OCI-LY7 (cell line): ENCODE measurements at regions not wholly inside any gene's neighbourhood (a gene's known extent, or its start where the extent isn't known, plus 50 kb on each side); places are given as distances from the start of the nearest gene placed in this dataset.

Experiments
- BruUV-seq: library from RNA; stranded (reverse); fragments of 400-500 nt; replicated peaks from 2 replicates; lab custom pipeline; 2021; lab: Mats Ljungman, UMichigan
- CTCF ChIA-PET: fragments of 300-600 bp; sonication (Branson Sonifier 250); formaldehyde crosslinking; loops from one replicate; lab custom pipeline; 2022; ENCODE audit warnings: antibody characterized with exemption; ENCODE audit not compliant: unreplicated experiment; lab: Charles Lee
- POLR2A ChIA-PET: fragments of 300-600 bp; sonication (Branson Sonifier 250); formaldehyde crosslinking; loops from one replicate; lab custom pipeline; 2022; ENCODE audit warnings: antibody characterized with exemption; lab: Charles Lee
- DNase-seq: peaks from one replicate; pipeline ENCODE4 v3.0.0-alpha.2; 2015; ENCODE audit warnings: low spot score
- H2AFZ ChIP-seq: fragments of 200-600 bp; sonication (generic), shearing (Covaris generic); 2 replicates; pipeline ENCODE4 v1.6.1; 2014; ENCODE audit warnings: mild to moderate bottlenecking, antibody characterized with exemption, low read length, moderate library complexity
- H3K27ac ChIP-seq: fragments of 200-600 bp; sonication (generic); 2 replicates; pipeline ENCODE4 v1.5.1; 2014; ENCODE audit warnings: mixed run types, low read depth, mild to moderate bottlenecking, moderate library complexity, low read length, inconsistent platforms; ENCODE audit not compliant: poor library complexity, severe bottlenecking
- H3K36me3 ChIP-seq: fragments of 200-600 bp; sonication (generic); 2 replicates; pipeline ENCODE4 v1.6.1; 2014; ENCODE audit warnings: mild to moderate bottlenecking, antibody characterized with exemption, low read length, moderate library complexity, mixed read lengths; ENCODE audit not compliant: insufficient read depth
- H3K4me1 ChIP-seq: fragments of 200-600 bp; sonication (generic); 2 replicates; pipeline ENCODE4 v1.5.1; 2014; ENCODE audit warnings: mild to moderate bottlenecking, low read length; ENCODE audit not compliant: insufficient read depth, poor library complexity, severe bottlenecking
- H3K4me2 ChIP-seq: fragments of 200-600 bp; sonication (generic); 2 replicates; pipeline ENCODE4 v1.6.1; 2014; ENCODE audit warnings: mild to moderate bottlenecking, low read length
- H3K4me3 ChIP-seq: fragments of 200-600 bp; sonication (generic); 2 replicates; pipeline ENCODE4 v1.5.1; 2014; ENCODE audit warnings: mild to moderate bottlenecking, low read depth, low read length; ENCODE audit not compliant: poor library complexity, severe bottlenecking
- H3K79me2 ChIP-seq: fragments of 200-600 bp; sonication (generic); 2 replicates; pipeline ENCODE4 v1.6.1; 2016; ENCODE audit warnings: low read depth, mild to moderate bottlenecking, low read length, moderate library complexity, mixed read lengths; ENCODE audit not compliant: insufficient read depth
- H3K9me2 ChIP-seq: fragments of 200-600 bp; sonication (generic); 2 replicates; pipeline ENCODE4 v1.6.1; 2016; ENCODE audit warnings: mild to moderate bottlenecking, low read length, mixed read lengths; ENCODE audit not compliant: insufficient read depth
- H3K9me3 ChIP-seq: fragments of 200-600 bp; sonication (generic); 2 replicates; pipeline ENCODE4 v1.6.1; 2014; ENCODE audit warnings: mild to moderate bottlenecking, mixed run types, low read length, mixed read lengths
- H4K20me1 ChIP-seq: fragments of 200-600 bp; sonication (generic); 2 replicates; pipeline ENCODE4 v1.6.1; 2014; ENCODE audit warnings: mild to moderate bottlenecking, antibody characterized with exemption, low read length, moderate library complexity, mixed read lengths; ENCODE audit not compliant: insufficient read depth
- EZH2phosphoT487 ChIP-seq: fragments of 200-600 bp; sonication (generic); IDR thresholded peaks from 2 replicates; pipeline ENCODE4 v1.6.1; 2018; ENCODE audit warnings: low read depth, borderline replicate concordance, mild to moderate bottlenecking, mixed run types, antibody characterized with exemption, low read length, moderate library complexity, mixed read lengths
- intact Hi-C: fragments of 100-400 bp; cut with micrococcal nuclease; formaldehyde crosslinking; loops from one replicate; pipeline ENCODE4 v1.10.0; 2022; ENCODE audit not compliant: unreplicated experiment
- TF ChIP-seq, protein P1 (sequence below): fragments of 200-600 bp; sonication (generic); conservative IDR thresholded peaks from 2 replicates; pipeline ENCODE4 v1.5.1; 2014; ENCODE audit warnings: mild to moderate bottlenecking, antibody characterized with exemption, low read length, moderate library complexity, mixed read lengths

DNA sequence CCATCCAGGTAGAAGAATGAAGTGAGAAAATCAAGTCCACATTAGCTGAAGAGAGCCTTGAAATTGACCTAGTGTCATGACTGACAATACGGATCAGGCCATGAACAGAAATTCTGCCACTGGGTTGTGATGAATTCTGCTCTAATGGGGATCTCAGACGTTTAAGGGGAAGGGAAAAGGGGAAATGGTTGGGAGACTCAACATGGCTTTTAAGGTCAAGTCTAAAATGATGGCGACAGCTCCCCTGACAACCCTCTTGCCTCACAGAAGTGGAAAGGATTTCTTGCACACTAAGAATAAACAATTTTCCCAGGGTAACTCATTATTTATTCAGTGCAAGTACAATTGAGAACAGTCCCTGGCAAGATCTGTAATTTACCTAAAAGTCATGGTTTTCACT lies 302.5 kb upstream of the ACVR2A start:
- Histone ChIP-seq H3K9me3 (no peaks in the 10 kb centered on the region), H3K36me3 (no peaks in the 10 kb centered on the region), H3K27ac (no peak overlapping the region), H2AFZ (no peak overlapping the region), H3K4me2 (no peak overlapping the region), H3K79me2 (no peaks in the 10 kb centered on the region), H3K4me1 (no peaks in the 10 kb centered on the region), H3K9me2 (no peaks in the 10 kb centered on the region), H4K20me1 (no peaks in the 10 kb centered on the region), H3K4me3 (no peak overlapping the region)
- no peak for DNase-seq
- no TSS peak for BruUV-seq
- TF ChIP-seq, protein P1, sequence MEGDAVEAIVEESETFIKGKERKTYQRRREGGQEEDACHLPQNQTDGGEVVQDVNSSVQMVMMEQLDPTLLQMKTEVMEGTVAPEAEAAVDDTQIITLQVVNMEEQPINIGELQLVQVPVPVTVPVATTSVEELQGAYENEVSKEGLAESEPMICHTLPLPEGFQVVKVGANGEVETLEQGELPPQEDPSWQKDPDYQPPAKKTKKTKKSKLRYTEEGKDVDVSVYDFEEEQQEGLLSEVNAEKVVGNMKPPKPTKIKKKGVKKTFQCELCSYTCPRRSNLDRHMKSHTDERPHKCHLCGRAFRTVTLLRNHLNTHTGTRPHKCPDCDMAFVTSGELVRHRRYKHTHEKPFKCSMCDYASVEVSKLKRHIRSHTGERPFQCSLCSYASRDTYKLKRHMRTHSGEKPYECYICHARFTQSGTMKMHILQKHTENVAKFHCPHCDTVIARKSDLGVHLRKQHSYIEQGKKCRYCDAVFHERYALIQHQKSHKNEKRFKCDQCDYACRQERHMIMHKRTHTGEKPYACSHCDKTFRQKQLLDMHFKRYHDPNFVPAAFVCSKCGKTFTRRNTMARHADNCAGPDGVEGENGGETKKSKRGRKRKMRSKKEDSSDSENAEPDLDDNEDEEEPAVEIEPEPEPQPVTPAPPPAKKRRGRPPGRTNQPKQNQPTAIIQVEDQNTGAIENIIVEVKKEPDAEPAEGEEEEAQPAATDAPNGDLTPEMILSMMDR, result no peak
- no peak for TF ChIP-seq EZH2phosphoT487
- ChIA-PET CTCF (no interaction called here), POLR2A (no interaction called here)
- intact Hi-C loops, result no loop called here

GRCh38 chr2:147541314-147541713 lies 303.5 kb upstream of the ACVR2A start:
- no peak overlapping the region for H3K27ac ChIP-seq
- intact Hi-C loops, result no loop called here

DNA sequence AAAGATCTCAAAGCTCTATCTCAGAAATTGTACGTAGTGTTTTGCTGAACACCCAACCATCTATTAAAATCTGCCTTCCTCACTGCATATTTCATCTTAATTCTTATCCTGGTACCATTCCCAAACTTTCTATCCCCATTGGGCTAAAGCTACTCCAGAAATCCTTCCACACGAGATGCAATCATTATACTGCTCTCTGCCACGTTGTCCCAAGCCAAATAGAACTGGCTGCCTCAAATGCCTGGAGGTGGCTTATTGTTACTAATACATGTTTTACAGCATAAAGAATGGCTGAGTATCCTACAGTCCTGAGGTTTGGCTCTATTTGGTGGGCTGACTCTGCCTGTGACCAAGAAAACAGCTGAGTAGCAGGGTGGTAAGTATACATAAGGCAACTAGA lies 306.0 kb upstream of the ACVR2A start:
- H3K79me2 ChIP-seq, result no peaks in the 10 kb centered on the region
- BruUV-seq, result no TSS peak
- no peaks in the 10 kb centered on the region for H4K20me1 ChIP-seq
- no peak for DNase-seq
- no peaks in the 10 kb centered on the region for H3K36me3 ChIP-seq
- no peak overlapping the region for H2AFZ ChIP-seq
- no peak overlapping the region for H3K4me3 ChIP-seq
- H3K27ac ChIP-seq, result no peak overlapping the region
- POLR2A ChIA-PET, result no interaction called here
- intact Hi-C loops, result no loop called here
- H3K4me2 ChIP-seq, result no peak overlapping the region
- TF ChIP-seq, protein P1, result no peak
- TF ChIP-seq EZH2phosphoT487, result no peak
- no peaks in the 10 kb centered on the region for H3K9me3 ChIP-seq
- CTCF ChIA-PET, result no interaction called here
- H3K9me2 ChIP-seq, result no peaks in the 10 kb centered on the region
- no peaks in the 10 kb centered on the region for H3K4me1 ChIP-seq

More at GRCh38 chr2:147541314-147541713, 303.5 kb upstream of the ACVR2A start:
- Histone ChIP-seq H3K36me3 (no peaks in the 10 kb centered on the region), H3K4me2 (no peak overlapping the region), H3K4me1 (no peaks in the 10 kb centered on the region), H3K9me2 (no peaks in the 10 kb centered on the region), H3K4me3 (no peak overlapping the region), H3K79me2 (no peaks in the 10 kb centered on the region), H2AFZ (no peak overlapping the region), H4K20me1 (no peaks in the 10 kb centered on the region), H3K9me3 (no peaks in the 10 kb centered on the region)
- DNase-seq, result no peak
- ChIA-PET CTCF (no interaction called here), POLR2A (no interaction called here)
- TF ChIP-seq, protein P1, result no peak
- TF ChIP-seq EZH2phosphoT487, result no peak
- no TSS peak for BruUV-seq
